CD14-positive monocyte (primary cell): ENCODE measurements at regions not wholly inside any gene's neighbourhood (a gene's known extent, or its start where the extent isn't known, plus 50 kb on each side); places are given as distances from the start of the nearest gene placed in this dataset.

Experiments
- DNase-seq, 3 donors: peaks; one replicate each; pipeline ENCODE4 v3.0.0-alpha.2; 2011 to 2022
- H2AFZ ChIP-seq: 2 replicates; pipeline ENCODE4 v1.6.0; 2012; ENCODE audit warnings: mild to moderate bottlenecking, low read depth, low read length, inconsistent platforms; ENCODE audit not compliant: insufficient read depth, poor library complexity, severe bottlenecking
- H3K27ac ChIP-seq, 2 donors: 1 replicate in 1 of 2; 2 replicates in 1 of 2; pipeline ENCODE4 v1.5.1; 2012 to 2013; ENCODE audit warnings: low read length in 2 of 2, control low read depth in 1 of 2, inconsistent platforms in 1 of 2, low read depth in 1 of 2, mild to moderate bottlenecking in 1 of 2
- H3K27me3 ChIP-seq, 2 donors: one replicate each; pipeline versions ENCODE4 v1.6.0 to v1.6.1; 2011 to 2013; ENCODE audit warnings: low read length in 2 of 2; ENCODE audit not compliant: control insufficient read depth in 2 of 2, insufficient read depth in 2 of 2
- H3K36me3 ChIP-seq, 2 donors: replicated peaks in 1 of 2; 1 replicate in 1 of 2; 2 replicates in 1 of 2; pipeline versions ENCODE4 v1.5.1 to v1.6.1; 2012 to 2013; ENCODE audit warnings: low read length in 2 of 2, control low read depth in 1 of 2, inconsistent platforms in 1 of 2, mild to moderate bottlenecking in 1 of 2; ENCODE audit not compliant: insufficient read depth in 2 of 2, control insufficient read depth in 1 of 2
- H3K4me1 ChIP-seq, 2 donors: 1 replicate in 1 of 2; 2 replicates in 1 of 2; pipeline versions ENCODE4 v1.5.1 to v1.6.1; 2012 to 2013; ENCODE audit warnings: low read length in 2 of 2, control low read depth in 1 of 2, inconsistent platforms in 1 of 2, mild to moderate bottlenecking in 1 of 2, moderate library complexity in 1 of 2; ENCODE audit not compliant: insufficient read depth in 2 of 2, control insufficient read depth in 1 of 2
- H3K4me2 ChIP-seq: replicated peaks from 2 replicates; pipeline ENCODE3; 2012; ENCODE audit warnings: low read length, moderate library complexity, mild to moderate bottlenecking; ENCODE audit not compliant: poor library complexity, severe bottlenecking; ENCODE audit errors: extremely low read depth
- H3K4me3 ChIP-seq, 3 experiments: fragments of 200-600 bp in 1 of 3; sonication (generic) in 1 of 3; replicated peaks in 1 of 3; 1 replicate in 2 of 3; 2 replicates in 1 of 3; pipeline ENCODE4 v1.5.1; 2011 to 2013; ENCODE audit warnings: low read length in 3 of 3, mild to moderate bottlenecking in 3 of 3, control low read depth in 2 of 3, low read depth in 2 of 3, inconsistent platforms in 1 of 3, moderate library complexity in 1 of 3
- H3K79me2 ChIP-seq: 2 replicates; pipeline ENCODE4 v1.6.0; 2012; ENCODE audit warnings: mild to moderate bottlenecking, control low read depth, inconsistent platforms, low read length, moderate library complexity; ENCODE audit not compliant: insufficient read depth
- H3K9ac ChIP-seq: 2 replicates; pipeline ENCODE4 v1.6.0; 2017; ENCODE audit warnings: low read length, mild to moderate bottlenecking; ENCODE audit not compliant: insufficient read depth, poor library complexity, severe bottlenecking
- H3K9me3 ChIP-seq, 2 donors: replicated peaks in 1 of 2; 1 replicate in 1 of 2; 2 replicates in 1 of 2; pipeline versions ENCODE4 v1.5.1 to v1.6.1; 2012 to 2013; ENCODE audit warnings: low read length in 2 of 2, control low read depth in 1 of 2; ENCODE audit not compliant: control insufficient read depth in 1 of 2, insufficient read depth in 1 of 2
- H4K20me1 ChIP-seq: 2 replicates; pipeline ENCODE4 v1.6.0; 2012; ENCODE audit warnings: mild to moderate bottlenecking, low read length, control low read depth, moderate library complexity; ENCODE audit not compliant: insufficient read depth
- H3K27ac Mint-ChIP-seq, 7 donors: one replicate each; pipeline ENCODE4 v1.8.0; 2020; ENCODE audit warnings: mild to moderate bottlenecking in 7 of 7, mixed read lengths in 7 of 7, moderate library complexity in 6 of 7, inconsistent platforms in 2 of 7
- H3K27me3 Mint-ChIP-seq, 3 donors: one replicate each; pipeline ENCODE4 v1.8.0; 2021 to 2022; ENCODE audit warnings: low read depth in 3 of 3, mild to moderate bottlenecking in 3 of 3, mixed read lengths in 3 of 3, moderate library complexity in 3 of 3, inconsistent platforms in 1 of 3
- H3K36me3 Mint-ChIP-seq, 2 donors: one replicate each; pipeline ENCODE4 v1.8.0; 2020; ENCODE audit warnings: mixed read lengths in 2 of 2, inconsistent platforms in 1 of 2, mild to moderate bottlenecking in 1 of 2
- H3K4me1 Mint-ChIP-seq: one replicate; pipeline ENCODE4 v1.8.0; 2020; ENCODE audit warnings: mild to moderate bottlenecking, mixed read lengths
- H3K4me3 Mint-ChIP-seq, 2 donors: one replicate each; pipeline ENCODE4 v1.8.0; 2020; ENCODE audit warnings: mild to moderate bottlenecking in 2 of 2, mixed read lengths in 2 of 2, moderate library complexity in 1 of 2
- H3K9me3 Mint-ChIP-seq, 7 donors: one replicate each; pipeline ENCODE4 v1.8.0; 2020 to 2022; ENCODE audit warnings: mixed read lengths in 7 of 7, mild to moderate bottlenecking in 6 of 7, moderate library complexity in 6 of 7, inconsistent platforms in 2 of 7
- CTCF ChIP-seq: fragments of 200-600 bp; IDR thresholded peaks from one replicate; pipeline ENCODE4 v1.8.0; 2022; ENCODE audit warnings: antibody characterized with exemption, mild to moderate bottlenecking
- whole genome bisulfite sequencing: methylation state at CpG from one replicate; pipeline ENCODE4 v1.1.5; 2013; ENCODE audit warnings: missing lambda C conversion rate; ENCODE audit not compliant: insufficient coverage; 5-methylcytosine and 5-hydroxymethylcytosine counted together
- intact Hi-C, 2 donors: fragments of 100-400 bp; cut with micrococcal nuclease; formaldehyde crosslinking; loops; one replicate each; pipeline versions ENCODE4 v1.15.0 to v1.15.1; 2023

DNA sequence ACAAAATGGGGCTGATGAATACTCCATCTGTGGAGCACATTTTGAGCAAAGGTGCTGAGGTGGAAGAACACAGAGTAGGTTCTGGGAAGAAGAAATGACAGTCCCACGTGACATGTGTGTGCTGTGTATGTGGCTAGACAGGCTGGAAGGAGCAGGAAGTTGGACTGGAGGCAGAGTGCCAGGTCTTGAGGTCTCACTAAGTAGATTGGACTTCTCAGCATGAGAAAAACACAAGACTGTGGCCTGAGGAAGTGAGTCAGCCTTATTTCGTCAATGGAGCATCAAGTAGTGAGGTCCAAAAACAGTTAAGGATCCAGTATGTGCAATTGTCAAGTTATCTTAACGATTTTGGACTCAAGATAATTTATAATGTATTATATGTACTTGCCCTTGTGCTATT is 736.5 kb downstream of the KCNJ2 start:
- Mint-ChIP-seq H3K36me3 (no peaks in the 10 kb centered on the region), H3K9me3 (peaks cover 4 to 22% (median 16%) of the 10 kb centered on the region in 7 donors), H3K27ac (no peak overlapping the region), H3K4me1 (no peaks in the 10 kb centered on the region), H3K4me3 (no peak overlapping the region), H3K27me3 (peaks cover 0 to 2% (median 0%) of the 10 kb centered on the region in 3 donors)
- H3K9ac ChIP-seq: no peak overlapping the region
- no peak overlapping the region for H3K4me3 ChIP-seq
- H2AFZ ChIP-seq: no peak overlapping the region
- WGBS: 0% methylated on average over 1 of the region's 3 CpGs
- no peaks in the 10 kb centered on the region for H4K20me1 ChIP-seq
- no peak overlapping the region for H3K27ac ChIP-seq
- H3K36me3 ChIP-seq: no peaks in the 10 kb centered on the region
- peaks cover 0 to 10% of the 10 kb centered on the region in 2 donors for H3K9me3 ChIP-seq
- intact Hi-C loops: no loop called here
- H3K4me2 ChIP-seq: no peak overlapping the region
- no peaks in the 10 kb centered on the region for H3K27me3 ChIP-seq
- no peaks in the 10 kb centered on the region for H3K79me2 ChIP-seq
- H3K4me1 ChIP-seq: no peaks in the 10 kb centered on the region
- DNase-seq: no peak
- no peak for TF ChIP-seq CTCF

GRCh38 chr17:70906808-70907207 is 737.5 kb downstream of the KCNJ2 start:
- H4K20me1 ChIP-seq: no peaks in the 10 kb centered on the region
- no peaks in the 10 kb centered on the region for H3K27me3 ChIP-seq
- WGBS: 100% methylated on average over 1 of the region's 2 CpGs
- intact Hi-C loops: no loop called here
- TF ChIP-seq CTCF: no peak
- H3K4me1 ChIP-seq: no peaks in the 10 kb centered on the region
- Mint-ChIP-seq H3K36me3 (no peaks in the 10 kb centered on the region), H3K4me3 (no peak overlapping the region), H3K27me3 (no peaks in the 10 kb centered on the region), H3K4me1 (no peaks in the 10 kb centered on the region), H3K9me3 (peaks cover 2 to 26% (median 14%) of the 10 kb centered on the region in 7 donors), H3K27ac (no peak overlapping the region)
- peaks cover 0 to 9% of the 10 kb centered on the region in 2 donors for H3K9me3 ChIP-seq
- H2AFZ ChIP-seq: no peak overlapping the region
- H3K4me3 ChIP-seq: no peak overlapping the region
- no peak overlapping the region for H3K27ac ChIP-seq
- no peak overlapping the region for H3K9ac ChIP-seq
- H3K36me3 ChIP-seq: no peaks in the 10 kb centered on the region
- no peak for DNase-seq
- no peaks in the 10 kb centered on the region for H3K79me2 ChIP-seq
- H3K4me2 ChIP-seq: no peak overlapping the region
